ENCODE measurements at regions not wholly inside any gene's neighbourhood (a gene's known extent, or its start where the extent isn't known, plus 50 kb on each side); places are given as distances from the start of the nearest gene placed in this dataset.

- H3K9me3 ChIP-seq, result no peaks in the 10 kb centered on the region
- no peaks in the 10 kb centered on the region for H3K36me3 ChIP-seq
- H3K4me1 ChIP-seq, result no peaks in the 10 kb centered on the region
- no peak for TF ChIP-seq CTCF (IDR thresholded peaks at IDR 0.05)
- no peak overlapping the region for H3K4me3 ChIP-seq
- peak; percentile 16 for DNase-seq (ENCODE audit: low spot score)
- no peak overlapping the region for H3K27ac ChIP-seq
- no peaks in the 10 kb centered on the region for H3K27me3 ChIP-seq
Observed at GRCh38 chr6:159440349-159440748, 252.7 kb downstream of the SOD2 start.

- Histone ChIP-seq H3K9me3 (no peaks in the 10 kb centered on the region), H3K4me1 (no peaks in the 10 kb centered on the region), H3K27me3 (no peaks in the 10 kb centered on the region), H3K27ac (no peak overlapping the region), H3K4me3 (no peak overlapping the region), H3K36me3 (no peaks in the 10 kb centered on the region)
- no peak for TF ChIP-seq CTCF (IDR thresholded peaks at IDR 0.05)
- DNase-seq (ENCODE audit: low spot score), result no peak
Observed at GRCh38 chr6:159439651-159440050, 253.4 kb downstream of the SOD2 start.

- H3K27ac ChIP-seq, result no peak overlapping the region
- no peaks in the 10 kb centered on the region for H3K27me3 ChIP-seq
- TF ChIP-seq CTCF (IDR thresholded peaks at IDR 0.05), result no peak
Observed at GRCh38 chr6:159438106-159438505, 254.9 kb downstream of the SOD2 start.

GRCh38 chr6:159436581-159436980 is 256.5 kb downstream of the SOD2 start:
- Histone ChIP-seq H3K27ac (no peak overlapping the region), H3K9me3 (peaks cover 7 to 27% of the 10 kb centered on the region in 2 donors), H3K27me3 (no peaks in the 10 kb centered on the region), H3K4me3 (no peak overlapping the region), H3K36me3 (no peaks in the 10 kb centered on the region), H3K4me1 (no peaks in the 10 kb centered on the region)
- no peak for DNase-seq (ENCODE audit: low spot score)
- TF ChIP-seq CTCF (IDR thresholded peaks at IDR 0.05), result no peak

More at GRCh38 chr6:159438106-159438505, 254.9 kb downstream of the SOD2 start:
- Histone ChIP-seq H3K4me1 (no peaks in the 10 kb centered on the region), H3K9me3 (peaks cover 7 to 12% of the 10 kb centered on the region in 2 donors), H3K4me3 (no peak overlapping the region), H3K36me3 (no peaks in the 10 kb centered on the region)
- DNase-seq (ENCODE audit: low spot score), result peak; percentile 42

GRCh38 chr6:159435701-159436100 is 257.3 kb downstream of the SOD2 start:
- H3K4me3 ChIP-seq, result no peak overlapping the region
- H3K36me3 ChIP-seq, result no peaks in the 10 kb centered on the region
- no peaks in the 10 kb centered on the region for H3K4me1 ChIP-seq
- H3K27ac ChIP-seq, result no peak overlapping the region
- H3K9me3 ChIP-seq, result peaks cover 7 to 28% of the 10 kb centered on the region in 2 donors
- no peaks in the 10 kb centered on the region for H3K27me3 ChIP-seq
- no peak for TF ChIP-seq CTCF (IDR thresholded peaks at IDR 0.05)
- peak; percentile 21 for DNase-seq (ENCODE audit: low spot score)

GRCh38 chr6:159434410-159434809 is 258.6 kb downstream of the SOD2 start:
- Histone ChIP-seq H3K9me3 (peaks cover 7 to 28% of the 10 kb centered on the region in 2 donors), H3K4me1 (no peaks in the 10 kb centered on the region), H3K27ac (no peak overlapping the region), H3K27me3 (no peaks in the 10 kb centered on the region), H3K36me3 (no peaks in the 10 kb centered on the region), H3K4me3 (no peak overlapping the region)
- no peak for TF ChIP-seq CTCF (IDR thresholded peaks at IDR 0.05)
- no peak for DNase-seq (ENCODE audit: low spot score)

Measured in right atrium auricular region (tissue), 2 donors.